ENCODE measurements at regions not wholly inside any gene's neighbourhood (a gene's known extent, or its start where the extent isn't known, plus 50 kb on each side); places are given as distances from the start of the nearest gene placed in this dataset.

- TF ChIP-seq SP2 (IDR thresholded peaks at IDR 0.05; ENCODE audit: low read length): no peak
- TF ChIP-seq BCL11A (IDR thresholded peaks at IDR 0.05; ENCODE audit: low read depth in 2 of 2, low read length in 2 of 2): no peak
- TF ChIP-seq KDM4A (IDR thresholded peaks at IDR 0.05; ENCODE audit: low read depth, low read length, severe bottlenecking): no peak
- no peak for TF ChIP-seq USF2 (IDR thresholded peaks at IDR 0.05; ENCODE audit: low read length)
- no peak for TF ChIP-seq YY1 (IDR thresholded peaks at IDR 0.05; ENCODE audit: low read depth, low read length)
- TF ChIP-seq BRCA1 (IDR thresholded peaks at IDR 0.05; ENCODE audit: low read depth, low read length): no peak
These were observed 185.7 kb downstream of the HAUS1 start (continued) for GRCh38 chr18:46289931-46290330.

Measured in H1 (cell line).